ENCODE measurements at regions not wholly inside any gene's neighbourhood (a gene's known extent, or its start where the extent isn't known, plus 50 kb on each side); places are given as distances from the start of the nearest gene placed in this dataset.

GRCh38 chr5:124844371-124844920 is 98.0 kb upstream of the ZNF608 start:
- TF ChIP-seq RAD21 (conservative IDR thresholded peaks at IDR 0.05 in 1 of 2, IDR thresholded peaks at IDR 0.05 in 1 of 2), result no peak
- TF ChIP-seq, protein P1, sequence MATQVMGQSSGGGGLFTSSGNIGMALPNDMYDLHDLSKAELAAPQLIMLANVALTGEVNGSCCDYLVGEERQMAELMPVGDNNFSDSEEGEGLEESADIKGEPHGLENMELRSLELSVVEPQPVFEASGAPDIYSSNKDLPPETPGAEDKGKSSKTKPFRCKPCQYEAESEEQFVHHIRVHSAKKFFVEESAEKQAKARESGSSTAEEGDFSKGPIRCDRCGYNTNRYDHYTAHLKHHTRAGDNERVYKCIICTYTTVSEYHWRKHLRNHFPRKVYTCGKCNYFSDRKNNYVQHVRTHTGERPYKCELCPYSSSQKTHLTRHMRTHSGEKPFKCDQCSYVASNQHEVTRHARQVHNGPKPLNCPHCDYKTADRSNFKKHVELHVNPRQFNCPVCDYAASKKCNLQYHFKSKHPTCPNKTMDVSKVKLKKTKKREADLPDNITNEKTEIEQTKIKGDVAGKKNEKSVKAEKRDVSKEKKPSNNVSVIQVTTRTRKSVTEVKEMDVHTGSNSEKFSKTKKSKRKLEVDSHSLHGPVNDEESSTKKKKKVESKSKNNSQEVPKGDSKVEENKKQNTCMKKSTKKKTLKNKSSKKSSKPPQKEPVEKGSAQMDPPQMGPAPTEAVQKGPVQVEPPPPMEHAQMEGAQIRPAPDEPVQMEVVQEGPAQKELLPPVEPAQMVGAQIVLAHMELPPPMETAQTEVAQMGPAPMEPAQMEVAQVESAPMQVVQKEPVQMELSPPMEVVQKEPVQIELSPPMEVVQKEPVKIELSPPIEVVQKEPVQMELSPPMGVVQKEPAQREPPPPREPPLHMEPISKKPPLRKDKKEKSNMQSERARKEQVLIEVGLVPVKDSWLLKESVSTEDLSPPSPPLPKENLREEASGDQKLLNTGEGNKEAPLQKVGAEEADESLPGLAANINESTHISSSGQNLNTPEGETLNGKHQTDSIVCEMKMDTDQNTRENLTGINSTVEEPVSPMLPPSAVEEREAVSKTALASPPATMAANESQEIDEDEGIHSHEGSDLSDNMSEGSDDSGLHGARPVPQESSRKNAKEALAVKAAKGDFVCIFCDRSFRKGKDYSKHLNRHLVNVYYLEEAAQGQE (IDR thresholded peaks at IDR 0.05), result no peak
- TF ChIP-seq, protein P2, sequence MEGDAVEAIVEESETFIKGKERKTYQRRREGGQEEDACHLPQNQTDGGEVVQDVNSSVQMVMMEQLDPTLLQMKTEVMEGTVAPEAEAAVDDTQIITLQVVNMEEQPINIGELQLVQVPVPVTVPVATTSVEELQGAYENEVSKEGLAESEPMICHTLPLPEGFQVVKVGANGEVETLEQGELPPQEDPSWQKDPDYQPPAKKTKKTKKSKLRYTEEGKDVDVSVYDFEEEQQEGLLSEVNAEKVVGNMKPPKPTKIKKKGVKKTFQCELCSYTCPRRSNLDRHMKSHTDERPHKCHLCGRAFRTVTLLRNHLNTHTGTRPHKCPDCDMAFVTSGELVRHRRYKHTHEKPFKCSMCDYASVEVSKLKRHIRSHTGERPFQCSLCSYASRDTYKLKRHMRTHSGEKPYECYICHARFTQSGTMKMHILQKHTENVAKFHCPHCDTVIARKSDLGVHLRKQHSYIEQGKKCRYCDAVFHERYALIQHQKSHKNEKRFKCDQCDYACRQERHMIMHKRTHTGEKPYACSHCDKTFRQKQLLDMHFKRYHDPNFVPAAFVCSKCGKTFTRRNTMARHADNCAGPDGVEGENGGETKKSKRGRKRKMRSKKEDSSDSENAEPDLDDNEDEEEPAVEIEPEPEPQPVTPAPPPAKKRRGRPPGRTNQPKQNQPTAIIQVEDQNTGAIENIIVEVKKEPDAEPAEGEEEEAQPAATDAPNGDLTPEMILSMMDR (IDR thresholded peaks at IDR 0.05), result no peak
- TF ChIP-seq KDM1A (IDR thresholded peaks at IDR 0.05; ENCODE audit: low read depth), result no peak
- no peak for TF ChIP-seq POLR2A (IDR thresholded peaks at IDR 0.05; ENCODE audit: low read length)
- no peak for TF ChIP-seq ZFP36 (IDR thresholded peaks at IDR 0.05; ENCODE audit: borderline replicate concordance, partially characterized antibody)
